IPS-20b (cell line): ENCODE measurements at regions not wholly inside any gene's neighbourhood (a gene's known extent, or its start where the extent isn't known, plus 50 kb on each side); places are given as distances from the start of the nearest gene placed in this dataset.

Source experiments
- H3K27ac ChIP-seq: one replicate; pipeline ENCODE4 v1.5.1; 2013; ENCODE audit warnings: low read length
- H3K27me3 ChIP-seq: 2 replicates; pipeline ENCODE4 v1.6.1; 2013; ENCODE audit warnings: mild to moderate bottlenecking, low read length, inconsistent platforms; ENCODE audit not compliant: insufficient read depth
- H3K36me3 ChIP-seq: 2 replicates; pipeline ENCODE4 v1.6.1; 2013; ENCODE audit warnings: low read depth, mild to moderate bottlenecking, inconsistent platforms, low read length, moderate library complexity; ENCODE audit not compliant: insufficient read depth
- H3K4me1 ChIP-seq: 2 replicates; pipeline ENCODE4 v1.6.1; 2013; ENCODE audit warnings: mild to moderate bottlenecking, control low read depth, inconsistent platforms, low read length, moderate library complexity; ENCODE audit not compliant: insufficient read depth
- H3K4me3 ChIP-seq: 2 replicates; pipeline ENCODE4 v1.5.1; 2013; ENCODE audit warnings: mild to moderate bottlenecking, low read length, inconsistent platforms
- H3K9ac ChIP-seq: 2 replicates; pipeline ENCODE4 v1.6.1; 2013; ENCODE audit warnings: low read depth, mild to moderate bottlenecking, inconsistent platforms, low read length, moderate library complexity
- H3K9me3 ChIP-seq: 2 replicates; pipeline ENCODE4 v1.6.1; 2013; ENCODE audit warnings: mild to moderate bottlenecking, low read depth, low read length, inconsistent platforms; ENCODE audit not compliant: insufficient read depth

- Histone ChIP-seq H3K27ac (no peak overlapping the region), H3K36me3 (no peaks in the 10 kb centered on the region), H3K4me1 (no peaks in the 10 kb centered on the region), H3K9me3 (no peaks in the 10 kb centered on the region), H3K4me3 (no peak overlapping the region), H3K27me3 (no peaks in the 10 kb centered on the region), H3K9ac (no peak overlapping the region)
These were observed 249.1 kb downstream of the SUCLG1 start for GRCh38 chr2:84209941-84210340.

GRCh38 chr2:84204995-84205394, 254.1 kb downstream of the SUCLG1 start:
- Histone ChIP-seq H3K9ac (no peak overlapping the region), H3K4me1 (no peaks in the 10 kb centered on the region; the same call in 1 of the 2 replicates), H3K27ac (no peak overlapping the region), H3K4me3 (no peak overlapping the region), H3K36me3 (no peaks in the 10 kb centered on the region), H3K9me3 (no peaks in the 10 kb centered on the region), H3K27me3 (no peaks in the 10 kb centered on the region)

GRCh38 chr2:84202166-84202565, 256.9 kb downstream of the SUCLG1 start:
- Histone ChIP-seq H3K36me3 (no peaks in the 10 kb centered on the region), H3K27ac (no peak overlapping the region), H3K9me3 (no peaks in the 10 kb centered on the region)

GRCh38 chr2:84201158-84201557, 257.9 kb downstream of the SUCLG1 start:
- Histone ChIP-seq H3K27ac (no peak overlapping the region), H3K4me1 (no peaks in the 10 kb centered on the region; the same call in 1 of the 2 replicates), H3K4me3 (no peak overlapping the region), H3K9me3 (no peaks in the 10 kb centered on the region), H3K36me3 (no peaks in the 10 kb centered on the region), H3K27me3 (no peaks in the 10 kb centered on the region), H3K9ac (no peak overlapping the region)

More at GRCh38 chr2:84202166-84202565, 256.9 kb downstream of the SUCLG1 start:
- Histone ChIP-seq H3K4me3 (no peak overlapping the region), H3K9ac (no peak overlapping the region), H3K27me3 (no peaks in the 10 kb centered on the region), H3K4me1 (no peaks in the 10 kb centered on the region; the same call in 1 of the 2 replicates)

GRCh38 chr2:84197901-84198300, 261.2 kb downstream of the SUCLG1 start:
- H3K36me3 ChIP-seq = no peaks in the 10 kb centered on the region
- H3K27me3 ChIP-seq = no peaks in the 10 kb centered on the region
- H3K4me3 ChIP-seq = no peak overlapping the region
- no peaks in the 10 kb centered on the region for H3K4me1 ChIP-seq
- H3K27ac ChIP-seq = no peak overlapping the region
- H3K9me3 ChIP-seq = no peaks in the 10 kb centered on the region
- no peak overlapping the region for H3K9ac ChIP-seq

GRCh38 chr2:84194949-84195644, 264.0 kb downstream of the SUCLG1 start:
- Histone ChIP-seq H3K27me3 (no peaks in the 10 kb centered on the region), H3K4me1 (no peaks in the 10 kb centered on the region), H3K36me3 (no peaks in the 10 kb centered on the region), H3K9ac (no peak overlapping the region), H3K4me3 (no peak overlapping the region), H3K27ac (no peak overlapping the region), H3K9me3 (no peaks in the 10 kb centered on the region)

GRCh38 chr2:84194181-84194580, 264.9 kb downstream of the SUCLG1 start:
- no peaks in the 10 kb centered on the region for H3K9me3 ChIP-seq
- H3K9ac ChIP-seq = no peak overlapping the region
- no peak overlapping the region for H3K4me3 ChIP-seq
- H3K27me3 ChIP-seq = no peaks in the 10 kb centered on the region
- H3K27ac ChIP-seq = no peak overlapping the region
- no peaks in the 10 kb centered on the region for H3K4me1 ChIP-seq
- H3K36me3 ChIP-seq = no peaks in the 10 kb centered on the region

GRCh38 chr2:84187258-84187657, 271.8 kb downstream of the SUCLG1 start:
- H3K27ac ChIP-seq = no peak overlapping the region
- no peaks in the 10 kb centered on the region for H3K4me1 ChIP-seq
- H3K4me3 ChIP-seq = no peak overlapping the region
- H3K9ac ChIP-seq = no peak overlapping the region
- no peaks in the 10 kb centered on the region for H3K27me3 ChIP-seq
- H3K36me3 ChIP-seq = no peaks in the 10 kb centered on the region
- no peaks in the 10 kb centered on the region for H3K9me3 ChIP-seq

- H3K9me3 ChIP-seq = no peaks in the 10 kb centered on the region
- H3K27me3 ChIP-seq = no peaks in the 10 kb centered on the region
- no peaks in the 10 kb centered on the region for H3K36me3 ChIP-seq
- H3K4me1 ChIP-seq = no peaks in the 10 kb centered on the region
- no peak overlapping the region for H3K27ac ChIP-seq
- no peak overlapping the region for H3K4me3 ChIP-seq
- H3K9ac ChIP-seq = no peak overlapping the region
These were observed 277.2 kb downstream of the SUCLG1 start for GRCh38 chr2:84181927-84182326.

- Histone ChIP-seq H3K36me3 (no peaks in the 10 kb centered on the region), H3K4me1 (no peaks in the 10 kb centered on the region), H3K27me3 (no peaks in the 10 kb centered on the region), H3K4me3 (no peak overlapping the region), H3K27ac (no peak overlapping the region), H3K9me3 (no peaks in the 10 kb centered on the region), H3K9ac (no peak overlapping the region)
These were observed 281.3 kb downstream of the SUCLG1 start for GRCh38 chr2:84177733-84178132.

GRCh38 chr2:84175970-84176369, 283.1 kb downstream of the SUCLG1 start:
- Histone ChIP-seq H3K36me3 (no peaks in the 10 kb centered on the region), H3K9me3 (no peaks in the 10 kb centered on the region), H3K4me3 (no peak overlapping the region), H3K27ac (no peak overlapping the region), H3K9ac (no peak overlapping the region), H3K4me1 (no peaks in the 10 kb centered on the region), H3K27me3 (no peaks in the 10 kb centered on the region)

GRCh38 chr2:84175340-84175739, 283.7 kb downstream of the SUCLG1 start:
- H3K9ac ChIP-seq = no peak overlapping the region
- no peak overlapping the region for H3K27ac ChIP-seq
- H3K27me3 ChIP-seq = no peaks in the 10 kb centered on the region
- no peaks in the 10 kb centered on the region for H3K9me3 ChIP-seq
- H3K4me3 ChIP-seq = no peak overlapping the region
- no peaks in the 10 kb centered on the region for H3K4me1 ChIP-seq
- no peaks in the 10 kb centered on the region for H3K36me3 ChIP-seq
